ENCODE measurements at regions not wholly inside any gene's neighbourhood (a gene's known extent, or its start where the extent isn't known, plus 50 kb on each side); places are given as distances from the start of the nearest gene placed in this dataset.
A peak's percentile ranks its signal among the peaks of the same experiment; 100 is the strongest.

DNA sequence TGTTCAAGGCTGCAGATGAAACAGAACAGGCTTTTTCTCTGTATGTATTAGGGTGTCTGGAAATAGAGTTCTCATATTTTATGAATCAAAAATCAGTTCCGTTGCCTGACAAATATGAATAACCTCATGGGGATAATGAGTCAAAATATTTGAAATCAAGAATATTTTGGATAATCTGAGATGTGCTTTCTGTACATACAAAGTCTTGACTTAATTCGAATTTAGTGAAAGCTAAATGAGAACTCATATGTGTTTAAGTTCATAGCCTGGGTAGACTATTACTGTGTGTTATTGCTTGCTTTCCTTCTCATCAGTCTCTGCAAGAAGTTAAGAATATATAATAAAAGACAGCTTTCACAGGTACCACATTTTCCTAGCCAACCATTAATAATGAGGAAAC is 689.0 kb downstream of the REEP3 start:
- DNase-seq (ENCODE audit: low read depth in 2 of 2) = no peak
- no peak for TF ChIP-seq CTCF (IDR thresholded peaks at IDR 0.05; ENCODE audit: low read depth, low read length)
- no peak overlapping the region for H3K4me3 ChIP-seq (replicated peaks in 1 of 2; ENCODE audit: low read depth in 2 of 2, low read length in 2 of 2)

- DNase-seq (ENCODE audit: low read depth in 2 of 2) = peak in 1 of 2 donors; percentile 33
- H3K4me3 ChIP-seq (replicated peaks in 1 of 2; ENCODE audit: low read depth in 2 of 2, low read length in 2 of 2) = no peak overlapping the region
- no peak for TF ChIP-seq CTCF (IDR thresholded peaks at IDR 0.05; ENCODE audit: low read depth, low read length)
Observed at GRCh38 chr10:64211466-64211865, 690.3 kb downstream of the REEP3 start.

- peak in 1 of 2 donors; percentile 39 for DNase-seq (ENCODE audit: low read depth in 2 of 2)
- TF ChIP-seq CTCF (IDR thresholded peaks at IDR 0.05; ENCODE audit: low read depth, low read length) = no peak
Observed at GRCh38 chr10:64215088-64215487, 693.9 kb downstream of the REEP3 start.

GRCh38 chr10:64219271-64220025 is 698.2 kb downstream of the REEP3 start:
- no peak for TF ChIP-seq CTCF (IDR thresholded peaks at IDR 0.05; ENCODE audit: low read depth, low read length)
- DNase-seq (ENCODE audit: low read depth in 2 of 2) = no peak
- no peak overlapping the region for H3K4me3 ChIP-seq (replicated peaks in 1 of 2; ENCODE audit: low read depth in 2 of 2, low read length in 2 of 2)

More at GRCh38 chr10:64215088-64215487, 693.9 kb downstream of the REEP3 start:
- no peak overlapping the region for H3K4me3 ChIP-seq (replicated peaks in 1 of 2; ENCODE audit: low read depth in 2 of 2, low read length in 2 of 2)

GRCh38 chr10:64234489-64234888 is 713.3 kb downstream of the REEP3 start:
- no peak for DNase-seq (ENCODE audit: low read depth in 2 of 2)
- no peak for TF ChIP-seq CTCF (IDR thresholded peaks at IDR 0.05; ENCODE audit: low read depth, low read length)
- H3K4me3 ChIP-seq (replicated peaks in 1 of 2; ENCODE audit: low read depth in 2 of 2, low read length in 2 of 2) = no peak overlapping the region

GRCh38 chr10:64257704-64258103 is 736.5 kb downstream of the REEP3 start:
- no peak for TF ChIP-seq CTCF (IDR thresholded peaks at IDR 0.05; ENCODE audit: low read depth, low read length)
- no peak overlapping the region for H3K4me3 ChIP-seq (replicated peaks in 1 of 2; ENCODE audit: low read depth in 2 of 2, low read length in 2 of 2)
- DNase-seq (ENCODE audit: low read depth in 2 of 2) = no peak

GRCh38 chr10:64261092-64261491 is 739.9 kb downstream of the REEP3 start:
- TF ChIP-seq CTCF (IDR thresholded peaks at IDR 0.05; ENCODE audit: low read depth, low read length) = no peak
- no peak overlapping the region for H3K4me3 ChIP-seq (replicated peaks in 1 of 2; ENCODE audit: low read depth in 2 of 2, low read length in 2 of 2)
- no peak for DNase-seq (ENCODE audit: low read depth in 2 of 2)
